ENCODE measurements at regions not wholly inside any gene's neighbourhood (a gene's known extent, or its start where the extent isn't known, plus 50 kb on each side); places are given as distances from the start of the nearest gene placed in this dataset.
"Not testable (repeated sequence)": the region's sequence is repeated elsewhere in the genome, so short reads cannot be mapped to it uniquely, and the experiment has no call there.

GRCh38 chr9:85792057-85792456 lies 50.3 kb upstream of the AGTPBP1 start:
- not testable (repeated sequence) for DNase-seq (ENCODE audit: low read depth)

- DNase-seq (ENCODE audit: low read depth): not testable (repeated sequence)
Measured at GRCh38 chr9:85802978-85803695, 61.4 kb upstream of the AGTPBP1 start.

GRCh38 chr9:85804847-85805133 lies 63.0 kb upstream of the AGTPBP1 start:
- DNase-seq (ENCODE audit: low read depth): not testable (repeated sequence)

GRCh38 chr9:85805134-85806005 lies 63.6 kb upstream of the AGTPBP1 start:
- DNase-seq (ENCODE audit: low read depth): peak; percentile 62

- not testable (repeated sequence) for DNase-seq (ENCODE audit: low read depth)
Measured at GRCh38 chr9:85808329-85808728, 66.6 kb upstream of the AGTPBP1 start.

- not testable (repeated sequence) for DNase-seq (ENCODE audit: low read depth)
Measured at GRCh38 chr9:85813388-85813787, 71.6 kb upstream of the AGTPBP1 start.

GRCh38 chr9:85814800-85815199 lies 73.0 kb upstream of the AGTPBP1 start:
- not testable (repeated sequence) for DNase-seq (ENCODE audit: low read depth)

GRCh38 chr9:85818971-85819370 lies 77.2 kb upstream of the AGTPBP1 start:
- DNase-seq (ENCODE audit: low read depth): not testable (repeated sequence)

GRCh38 chr9:85820598-85820997 lies 78.8 kb upstream of the AGTPBP1 start:
- not testable (repeated sequence) for DNase-seq (ENCODE audit: low read depth)

GRCh38 chr9:85824949-85825348 lies 83.2 kb upstream of the AGTPBP1 start:
- not testable (repeated sequence) for DNase-seq (ENCODE audit: low read depth)

- DNase-seq (ENCODE audit: low read depth): not testable (repeated sequence)
Measured at GRCh38 chr9:85834591-85834990, 92.8 kb upstream of the AGTPBP1 start.

- DNase-seq (ENCODE audit: low read depth): not testable (repeated sequence)
Measured at GRCh38 chr9:85843949-85844348, 97.0 kb upstream of the NAA35 start.

GRCh38 chr9:85847782-85848181 lies 93.2 kb upstream of the NAA35 start:
- not testable (repeated sequence) for DNase-seq (ENCODE audit: low read depth)

GRCh38 chr9:85858056-85858750 lies 82.7 kb upstream of the NAA35 start:
- no peak for DNase-seq (ENCODE audit: low read depth)

GRCh38 chr9:85859765-85860164 lies 81.2 kb upstream of the NAA35 start:
- DNase-seq (ENCODE audit: low read depth): no peak

- DNase-seq (ENCODE audit: low read depth): not testable (repeated sequence)
Measured at GRCh38 chr9:85861882-85862281, 79.1 kb upstream of the NAA35 start.

GRCh38 chr9:85863875-85864274 lies 77.1 kb upstream of the NAA35 start:
- no peak for DNase-seq (ENCODE audit: low read depth)

- DNase-seq (ENCODE audit: low read depth): no peak
Measured at GRCh38 chr9:85871008-85871407, 69.9 kb upstream of the NAA35 start.

GRCh38 chr9:85871683-85872082 lies 69.3 kb upstream of the NAA35 start:
- not testable (repeated sequence) for DNase-seq (ENCODE audit: low read depth)

GRCh38 chr9:85872463-85872862 lies 68.5 kb upstream of the NAA35 start:
- DNase-seq (ENCODE audit: low read depth): no peak

GRCh38 chr9:85876628-85877027 lies 64.3 kb upstream of the NAA35 start:
- DNase-seq (ENCODE audit: low read depth): no peak

- DNase-seq (ENCODE audit: low read depth): not testable (repeated sequence)
Measured at GRCh38 chr9:85878872-85879597, 61.9 kb upstream of the NAA35 start.

Data from activated T-cell treated with anti-CD3 and anti-CD28 coated beads for 24 hours (primary cell).